Spinal cord (tissue), 9 donors: ENCODE measurements at regions not wholly inside any gene's neighbourhood (a gene's known extent, or its start where the extent isn't known, plus 50 kb on each side); places are given as distances from the start of the nearest gene placed in this dataset.

Source experiments
- DNase-seq, 6 donors: peaks; one replicate each; pipeline versions ENCODE4 v3.0.0 to v3.0.0-alpha.2; 2013 to 2015; ENCODE audit warnings: low spot score in 6 of 6, low read depth in 4 of 6
- H3K27ac ChIP-seq: one replicate; pipeline ENCODE4 v1.5.1; 2013; ENCODE audit warnings: low read depth, low read length, control low read depth
- H3K27me3 ChIP-seq: one replicate; pipeline ENCODE4 v1.6.1; 2013; ENCODE audit warnings: low read length; ENCODE audit not compliant: control insufficient read depth, insufficient read depth
- H3K36me3 ChIP-seq: one replicate; pipeline ENCODE4 v1.6.1; 2013; ENCODE audit warnings: low read length; ENCODE audit not compliant: control insufficient read depth, insufficient read depth
- H3K4me1 ChIP-seq: one replicate; pipeline ENCODE4 v1.6.1; 2013; ENCODE audit warnings: low read length; ENCODE audit not compliant: control insufficient read depth, insufficient read depth
- H3K4me3 ChIP-seq: one replicate; pipeline ENCODE4 v1.5.1; 2013; ENCODE audit warnings: low read depth, low read length, control low read depth
- H3K9me3 ChIP-seq: one replicate; pipeline ENCODE4 v1.6.1; 2013; ENCODE audit warnings: low read length; ENCODE audit not compliant: control insufficient read depth, insufficient read depth
- WGBS: methylation state at CpG from one replicate; pipeline ENCODE4 v1.1.5; 2013; ENCODE audit warnings: missing lambda C conversion rate; ENCODE audit not compliant: insufficient coverage; 5-methylcytosine and 5-hydroxymethylcytosine counted together
- donor health status: healthy.

GRCh38 chr9:95764533-95765319 lies 110.8 kb upstream of the ERCC6L2 start:
- Histone ChIP-seq H3K4me1 (peaks cover 2% of the 10 kb centered on the region), H3K36me3 (no peaks in the 10 kb centered on the region), H3K4me3 (peak overlapping the region; percentile 18), H3K9me3 (no peaks in the 10 kb centered on the region), H3K27me3 (peaks cover 2% of the 10 kb centered on the region), H3K27ac (peak overlapping the region; percentile 64)
- 69% methylated on average over 12 of the region's 19 CpGs for WGBS
- peak in 1 of 6 donors; percentile 23 for DNase-seq

- Histone ChIP-seq H3K9me3 (no peaks in the 10 kb centered on the region), H3K27me3 (no peaks in the 10 kb centered on the region), H3K27ac (peak overlapping the region; percentile 25), H3K4me1 (peaks cover 2% of the 10 kb centered on the region), H3K4me3 (no peak overlapping the region), H3K36me3 (no peaks in the 10 kb centered on the region)
- 80% methylated on average over 1 of the region's 2 CpGs for WGBS
- no peak for DNase-seq
Observed at GRCh38 chr9:95763983-95764382, 111.5 kb upstream of the ERCC6L2 start.

GRCh38 chr9:95763006-95763405 lies 112.5 kb upstream of the ERCC6L2 start:
- Histone ChIP-seq H3K27me3 (no peaks in the 10 kb centered on the region), H3K27ac (no peak overlapping the region), H3K36me3 (no peaks in the 10 kb centered on the region), H3K9me3 (no peaks in the 10 kb centered on the region), H3K4me1 (peaks cover 2% of the 10 kb centered on the region), H3K4me3 (no peak overlapping the region)
- DNase-seq: no peak
- WGBS: 100% methylated on average over 1 of the region's 3 CpGs

GRCh38 chr9:95762322-95762721 lies 113.2 kb upstream of the ERCC6L2 start:
- H3K4me3 ChIP-seq: no peak overlapping the region
- peaks cover 2% of the 10 kb centered on the region for H3K4me1 ChIP-seq
- 97% methylated on average over 2 of the region's 6 CpGs for WGBS
- DNase-seq: no peak
- H3K27me3 ChIP-seq: no peaks in the 10 kb centered on the region
- no peak overlapping the region for H3K27ac ChIP-seq
- H3K9me3 ChIP-seq: no peaks in the 10 kb centered on the region
- no peaks in the 10 kb centered on the region for H3K36me3 ChIP-seq

- 50% methylated on average over 5 of the region's 8 CpGs for WGBS
- H3K36me3 ChIP-seq: no peaks in the 10 kb centered on the region
- peaks cover 2% of the 10 kb centered on the region for H3K4me1 ChIP-seq
- H3K4me3 ChIP-seq: no peak overlapping the region
- no peak for DNase-seq
- H3K27me3 ChIP-seq: no peaks in the 10 kb centered on the region
- no peak overlapping the region for H3K27ac ChIP-seq
- no peaks in the 10 kb centered on the region for H3K9me3 ChIP-seq
Observed at GRCh38 chr9:95760791-95761190, 114.7 kb upstream of the ERCC6L2 start.

GRCh38 chr9:95757439-95757838 lies 118.1 kb upstream of the ERCC6L2 start:
- Histone ChIP-seq H3K36me3 (no peaks in the 10 kb centered on the region), H3K27ac (peak overlapping the region; percentile 52), H3K9me3 (no peaks in the 10 kb centered on the region), H3K27me3 (peaks cover under 1% of the 10 kb centered on the region), H3K4me1 (peaks cover 21% of the 10 kb centered on the region), H3K4me3 (no peak overlapping the region)
- peak in 1 of 6 donors; percentile 28 for DNase-seq
- 90% methylated on average over 2 of the region's 6 CpGs for WGBS

- H3K36me3 ChIP-seq: no peaks in the 10 kb centered on the region
- H3K4me1 ChIP-seq: peaks cover 26% of the 10 kb centered on the region
- H3K4me3 ChIP-seq: no peak overlapping the region
- WGBS: 39% methylated on average over 2 of the region's 4 CpGs
- peak overlapping the region; percentile 52 for H3K27ac ChIP-seq
- peak in 2 of 6 donors; percentile 38 to 45 for DNase-seq
- no peaks in the 10 kb centered on the region for H3K9me3 ChIP-seq
- H3K27me3 ChIP-seq: peaks cover 4% of the 10 kb centered on the region
Observed at GRCh38 chr9:95756986-95757385, 118.5 kb upstream of the ERCC6L2 start.

- no peaks in the 10 kb centered on the region for H3K9me3 ChIP-seq
- 80% methylated on average over 1 of the region's 3 CpGs for WGBS
- H3K27ac ChIP-seq: no peak overlapping the region
- no peak overlapping the region for H3K4me3 ChIP-seq
- no peak for DNase-seq
- peaks cover 27% of the 10 kb centered on the region for H3K4me1 ChIP-seq
- H3K36me3 ChIP-seq: no peaks in the 10 kb centered on the region
- H3K27me3 ChIP-seq: peaks cover 6% of the 10 kb centered on the region
Observed at GRCh38 chr9:95756101-95756500, 119.4 kb upstream of the ERCC6L2 start.

- Histone ChIP-seq H3K36me3 (no peaks in the 10 kb centered on the region), H3K27ac (no peak overlapping the region), H3K27me3 (peaks cover 6% of the 10 kb centered on the region), H3K4me3 (no peak overlapping the region), H3K9me3 (no peaks in the 10 kb centered on the region), H3K4me1 (peaks cover 27% of the 10 kb centered on the region)
- DNase-seq: no peak
- 90% methylated on average over 3 of the region's 3 CpGs for WGBS
Observed at GRCh38 chr9:95755421-95755730, 120.1 kb upstream of the ERCC6L2 start.
